ENCODE measurements at regions not wholly inside any gene's neighbourhood (a gene's known extent, or its start where the extent isn't known, plus 50 kb on each side); places are given as distances from the start of the nearest gene placed in this dataset.

DNA sequence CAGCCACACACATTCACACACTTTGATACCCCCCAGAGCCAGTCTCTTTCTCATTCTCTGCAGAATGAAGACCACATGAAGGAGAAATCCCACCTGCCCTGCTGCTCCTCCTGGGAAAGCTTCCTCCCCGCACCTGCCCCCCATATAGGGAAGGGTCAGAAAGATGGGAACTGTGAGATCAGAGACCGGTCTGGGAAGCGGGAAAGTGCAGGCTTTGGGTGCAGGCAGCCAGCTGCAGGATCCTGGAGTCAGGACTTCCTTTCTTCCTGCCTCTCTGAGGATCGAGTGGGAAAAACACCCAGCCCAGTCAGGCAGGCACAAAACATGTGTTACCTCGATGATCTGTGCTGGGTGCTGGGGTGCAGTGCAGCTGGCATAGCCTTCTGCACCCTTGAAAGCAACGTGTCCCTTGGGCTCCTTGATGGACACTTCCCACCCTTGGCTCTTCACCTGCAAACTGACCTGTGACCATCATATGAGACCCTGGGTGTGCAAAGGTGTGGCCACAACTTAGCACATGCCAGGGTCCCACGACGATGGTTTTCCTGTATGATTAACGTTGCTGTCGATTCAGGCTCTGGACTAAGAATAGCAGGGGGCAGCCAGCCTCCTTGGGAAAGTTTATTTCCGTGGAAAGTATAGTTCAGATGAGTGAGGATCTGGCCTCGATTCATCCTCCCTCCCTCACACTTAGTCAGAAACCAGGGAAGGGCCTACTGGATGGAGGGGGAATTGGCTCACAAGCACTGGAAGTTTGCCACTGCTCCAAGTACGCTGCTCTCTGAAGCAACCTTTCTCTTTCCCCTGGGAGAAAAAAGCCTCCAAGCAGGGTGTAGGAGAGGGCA, 105.4 kb upstream of the MED13L start:
- no peak for DNase-seq

DNA sequence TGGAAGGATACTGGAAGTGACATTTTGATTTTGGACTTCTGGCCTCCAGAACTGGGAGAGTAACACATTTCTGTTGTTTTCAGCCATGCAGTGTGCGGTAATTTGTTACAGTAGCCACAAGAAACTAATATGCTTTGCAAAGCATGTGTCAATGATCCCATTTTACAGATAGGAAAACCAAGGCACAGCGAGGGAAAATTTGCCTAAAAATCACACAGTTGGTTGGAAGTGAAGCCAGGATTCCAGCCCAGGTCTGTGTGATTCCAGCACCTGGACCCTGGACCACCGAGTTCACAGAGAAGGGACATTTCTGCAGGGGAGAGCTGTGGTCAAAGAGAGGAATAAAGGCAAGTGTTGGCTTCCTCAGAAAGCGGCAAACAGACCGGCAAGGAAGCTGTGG, 106.7 kb upstream of the MED13L start:
- no peak for DNase-seq

DNA sequence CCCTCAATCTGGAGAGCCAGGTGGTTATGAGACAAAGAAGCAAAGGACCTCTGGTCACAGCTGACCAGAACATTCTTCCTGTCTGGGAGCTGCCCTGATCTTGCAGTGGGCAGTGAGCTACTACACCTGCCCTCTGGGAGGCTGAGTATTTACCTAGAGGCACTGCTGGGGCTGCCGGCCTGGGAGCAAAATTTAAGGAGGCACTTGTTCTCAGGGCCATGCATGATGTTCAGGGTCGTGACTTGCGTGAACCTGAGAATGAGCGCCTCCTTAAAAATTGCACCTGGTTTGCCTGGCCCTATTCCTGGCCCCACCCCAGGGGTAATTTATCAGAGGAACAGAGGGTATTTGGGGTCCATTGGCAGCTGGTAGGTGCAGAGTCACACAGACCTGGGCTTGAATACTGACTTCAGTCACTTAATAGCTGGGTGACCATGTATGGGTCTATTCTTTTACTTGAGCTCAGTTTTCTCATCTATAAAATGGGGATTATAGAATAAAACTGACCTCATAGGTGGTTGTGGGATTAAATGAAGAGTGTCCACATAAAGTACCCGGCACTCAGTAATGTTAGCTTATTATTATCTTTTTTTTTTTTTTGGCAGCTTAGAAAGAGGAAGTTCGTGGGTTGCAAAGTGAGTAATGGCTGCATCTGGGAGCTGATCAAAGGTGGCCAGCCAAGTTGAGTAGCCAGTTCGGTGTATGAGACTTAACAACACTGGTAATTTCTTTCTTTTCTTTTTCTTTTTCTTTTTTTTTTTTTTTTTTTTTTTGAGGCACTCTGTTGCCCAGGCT, 107.4 kb upstream of the MED13L start:
- DNase-seq, result peak; percentile 24

DNA sequence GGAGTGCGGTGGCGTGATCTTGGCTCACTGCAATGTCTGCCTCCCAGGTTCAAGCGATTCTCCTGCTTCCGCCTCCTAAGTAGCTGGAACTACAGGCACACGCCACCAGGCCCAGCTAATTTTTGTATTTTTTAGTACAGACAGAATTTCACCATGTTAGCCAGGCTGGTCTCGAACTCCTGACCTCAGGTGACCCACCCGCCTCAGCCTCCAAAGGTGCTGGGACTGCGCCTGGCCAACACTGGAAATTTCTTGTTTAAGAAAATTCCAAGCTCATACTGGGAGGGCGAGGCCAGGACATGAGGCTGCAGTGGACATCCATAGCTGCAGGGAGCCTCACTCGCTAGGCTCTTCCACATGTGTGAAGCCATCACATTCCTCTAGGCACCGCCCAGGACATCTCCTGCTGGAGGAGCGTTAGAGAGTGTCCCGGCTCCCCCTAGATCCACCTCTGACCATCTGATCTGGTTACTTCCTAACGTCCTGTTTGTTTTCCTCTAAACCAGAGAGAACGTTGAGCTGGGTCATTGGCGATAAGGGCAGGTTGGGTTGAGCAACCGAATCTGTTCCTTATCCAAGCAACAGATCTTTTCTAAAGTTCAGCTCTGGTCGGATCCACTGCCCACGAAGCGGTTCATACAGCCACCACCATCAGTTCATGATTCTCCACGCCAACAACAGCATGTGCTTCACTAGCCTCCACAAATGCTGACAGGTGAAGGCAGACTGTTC, 108.2 kb upstream of the MED13L start:
- no peak for DNase-seq

DNA sequence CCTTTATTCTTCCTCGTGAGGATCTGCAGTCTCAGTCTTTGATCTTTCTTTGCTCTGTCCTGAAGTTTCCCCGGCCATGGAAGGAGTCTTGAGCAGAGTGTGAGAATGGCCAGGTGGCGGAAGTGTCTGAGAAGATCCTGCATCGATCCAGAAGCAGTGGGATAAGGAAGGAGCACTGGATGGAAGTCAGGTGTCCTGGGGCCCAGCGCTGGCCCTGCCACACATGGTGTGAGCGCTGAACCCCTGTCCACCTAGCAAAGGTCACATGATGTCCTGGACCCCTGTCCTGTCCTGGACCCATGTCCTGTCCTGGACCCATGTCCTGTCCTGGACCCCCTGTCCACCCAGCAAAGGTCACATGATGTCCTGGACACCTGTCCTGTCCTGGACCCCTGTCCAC, 111.8 kb upstream of the MED13L start:
- DNase-seq, result no peak

DNA sequence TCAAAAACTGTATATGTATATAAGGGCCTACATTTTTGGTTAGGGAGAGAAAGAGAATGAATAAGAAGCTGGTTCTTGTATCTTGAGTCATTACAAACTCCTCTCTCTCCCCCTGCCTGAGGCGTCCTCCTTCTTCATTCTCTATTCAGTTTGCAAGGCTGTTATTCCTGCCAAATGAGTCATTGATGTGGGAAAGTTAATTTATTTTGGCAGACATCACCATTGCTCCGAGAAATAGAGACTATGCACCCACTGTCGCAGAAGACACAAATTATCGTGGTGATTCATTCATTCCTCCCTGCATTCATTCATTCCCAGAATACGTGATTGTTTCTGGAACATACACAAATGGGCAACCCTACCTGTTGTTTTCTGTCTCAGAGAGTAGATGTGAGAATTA, 112.5 kb upstream of the MED13L start:
- no peak for DNase-seq

DNA sequence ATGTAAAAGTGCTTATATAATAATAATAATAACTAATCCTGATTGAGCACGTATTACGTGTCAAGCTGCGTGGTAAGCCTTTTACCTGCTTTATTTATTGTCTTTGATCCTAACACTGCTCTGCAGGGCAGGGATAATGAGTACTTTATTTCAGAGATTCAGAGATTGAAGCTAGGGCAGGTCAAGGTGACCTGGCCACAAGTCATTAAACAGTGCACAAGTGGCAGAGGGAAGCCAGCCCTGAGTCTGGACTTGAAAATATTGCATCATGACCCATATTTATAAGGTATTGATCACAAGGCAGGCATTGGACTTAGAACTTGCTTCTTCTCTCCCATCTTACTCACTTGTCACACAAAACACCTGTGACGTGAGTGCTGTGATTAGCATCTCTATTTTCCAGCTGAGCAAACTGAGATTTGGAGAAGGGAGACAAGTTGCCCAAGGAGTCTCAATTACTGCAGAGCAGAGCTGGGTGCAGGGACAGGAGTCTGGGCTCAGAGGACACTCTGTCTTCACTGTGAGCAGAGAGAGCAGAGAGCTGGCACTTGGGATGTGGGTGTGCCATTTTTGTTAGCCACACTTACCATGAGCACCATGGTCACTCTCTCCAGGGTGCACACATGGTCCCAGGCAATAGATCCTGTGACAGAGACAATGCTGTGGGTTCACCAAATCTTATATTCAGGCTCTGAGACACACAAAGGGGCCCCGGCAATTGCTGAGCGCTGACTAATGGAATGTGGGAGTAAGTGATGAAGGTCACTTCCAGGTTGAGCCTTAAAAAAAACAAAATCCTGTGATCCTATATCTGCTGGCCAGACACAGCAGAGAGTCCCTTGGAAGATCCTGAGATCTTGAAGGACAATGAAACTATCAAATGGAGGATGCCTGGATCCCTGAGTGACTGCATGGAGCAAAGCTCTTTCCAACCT, 113.2 kb upstream of the MED13L start:
- no peak for DNase-seq

DNA sequence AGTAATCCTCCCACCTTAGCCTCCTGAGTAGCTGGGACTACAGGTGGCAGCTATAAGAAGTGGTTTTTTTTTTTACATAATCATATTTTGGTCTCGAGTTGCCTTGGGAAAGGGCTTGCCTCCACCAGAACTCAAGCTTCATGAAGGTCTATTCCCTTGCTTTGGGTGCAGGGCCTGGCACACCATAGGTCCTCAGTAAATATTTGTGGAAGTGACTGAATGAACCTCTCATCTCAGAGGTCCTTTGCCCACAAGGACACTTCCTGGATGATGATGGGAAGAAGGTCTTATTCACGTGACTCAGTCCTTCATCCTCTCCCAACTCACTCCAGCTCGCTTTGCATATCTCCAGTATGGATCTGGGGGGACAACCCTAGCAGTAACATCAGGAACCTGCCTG, 114.0 kb upstream of the MED13L start:
- no peak for DNase-seq

DNA sequence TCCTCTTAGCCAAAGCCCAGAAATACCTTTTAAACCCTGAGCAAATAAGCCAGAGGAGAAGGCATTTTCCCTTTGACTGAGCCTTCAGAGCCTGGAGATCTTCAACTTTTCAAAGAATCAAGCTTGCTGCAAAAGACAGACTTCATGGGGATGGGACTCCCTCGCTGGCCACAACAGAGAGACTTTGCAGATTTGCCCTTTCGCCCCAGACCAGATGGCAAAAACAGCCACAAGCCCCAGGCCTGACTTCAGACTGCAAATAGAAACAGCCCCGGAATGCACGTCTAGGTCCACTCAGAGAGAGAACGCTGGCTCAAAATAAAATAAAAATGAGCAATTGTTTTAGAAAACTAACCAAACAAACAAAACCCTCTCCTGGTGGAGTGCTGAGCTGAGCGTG, 114.6 kb upstream of the MED13L start:
- no peak for DNase-seq

DNA sequence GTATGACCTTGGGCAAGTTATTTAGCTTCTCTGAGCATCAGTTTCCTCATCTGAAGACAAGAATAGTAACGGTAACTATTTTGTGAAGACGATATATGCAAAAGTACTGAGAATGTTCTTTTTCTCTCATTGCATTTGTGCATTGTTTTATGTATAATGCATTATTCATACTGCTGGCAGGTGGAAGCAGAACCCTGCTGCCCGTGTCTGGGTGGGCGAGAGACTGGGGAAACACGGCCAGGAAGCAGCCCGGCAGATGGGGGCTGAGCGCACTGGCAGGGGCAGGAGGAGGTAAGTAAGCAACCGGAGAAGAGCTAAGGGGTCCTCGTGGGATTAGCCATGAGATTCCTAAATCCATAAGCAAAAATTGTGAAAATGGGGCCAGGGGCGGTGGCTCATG, 115.8 kb upstream of the MED13L start:
- no peak for DNase-seq

DNA sequence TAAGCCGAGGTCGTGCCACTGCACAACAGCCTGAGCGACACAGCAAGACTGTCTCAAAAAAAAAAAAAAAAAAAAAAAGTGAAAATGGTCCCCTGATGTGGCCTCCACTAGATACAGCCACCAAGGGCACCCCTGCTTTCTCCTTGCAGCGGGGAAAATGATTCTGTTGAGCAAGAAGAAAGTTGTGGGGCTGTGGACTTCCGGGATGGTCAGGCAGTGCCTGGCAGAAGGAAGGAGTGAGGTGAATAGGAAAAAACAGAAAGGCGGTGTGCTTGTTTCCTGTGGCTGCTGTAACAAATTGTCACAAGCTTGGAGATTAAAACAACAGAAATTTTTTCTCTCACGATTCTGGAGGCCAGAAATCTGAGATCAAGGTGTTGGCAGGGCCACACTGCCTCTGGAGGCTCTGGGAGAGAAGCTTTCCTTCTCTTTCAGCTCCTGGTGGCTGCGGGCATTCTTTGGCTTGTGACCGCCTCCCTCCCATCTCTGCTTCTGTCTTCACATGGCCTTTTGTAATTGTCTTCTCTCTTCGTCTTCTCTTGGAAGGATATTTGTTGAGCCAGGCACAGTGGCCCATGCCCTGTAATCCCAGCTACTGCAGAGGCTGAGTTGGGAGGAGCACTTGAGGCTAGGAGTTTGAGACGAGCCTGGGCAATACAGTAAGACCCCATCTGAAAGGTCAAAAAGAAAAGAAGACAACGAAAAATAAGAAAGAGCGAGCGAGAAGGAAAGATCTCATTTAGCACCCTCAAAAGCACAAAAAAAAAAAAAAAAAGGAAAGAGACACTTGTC, 116.6 kb upstream of the MED13L start:
- DNase-seq, result no peak

DNA sequence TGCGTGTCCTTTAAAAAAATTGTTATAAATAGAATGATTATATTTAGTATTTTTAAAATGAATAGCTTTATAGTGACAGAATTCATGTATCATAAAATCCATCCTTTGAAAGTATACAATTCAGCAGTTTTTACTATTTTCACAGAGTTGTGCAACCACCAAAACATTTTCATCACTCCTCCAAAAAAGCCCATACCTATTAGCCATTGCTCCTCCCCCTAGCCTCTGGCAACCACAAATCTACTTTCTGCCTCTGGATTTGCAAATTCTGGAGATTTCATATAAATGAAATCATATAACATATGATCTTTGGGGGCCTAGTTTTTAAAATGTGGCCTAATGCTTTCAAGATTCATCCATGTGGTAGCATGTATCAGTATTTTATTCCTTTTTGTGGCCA, 117.9 kb upstream of the MED13L start:
- DNase-seq, result no peak

DNA sequence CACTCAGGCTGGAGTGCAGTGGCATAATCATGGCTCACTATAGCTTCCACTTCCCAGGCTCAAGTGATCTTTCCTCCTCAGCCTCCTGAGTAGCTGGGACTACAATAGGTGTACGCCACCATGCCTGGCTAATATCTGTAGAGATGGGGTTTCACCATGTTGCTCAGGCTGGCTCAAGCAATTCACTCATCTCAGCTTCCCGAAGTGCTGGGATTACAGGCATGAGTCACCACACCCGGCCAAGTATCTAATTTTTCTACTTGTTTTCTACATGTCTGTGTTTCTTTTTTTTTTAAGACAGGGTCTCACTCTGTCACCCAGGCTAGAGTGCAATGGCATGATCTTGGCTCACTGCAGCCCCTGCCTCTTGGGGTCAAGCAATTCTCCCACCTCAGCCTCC, 119.7 kb upstream of the MED13L start:
- DNase-seq, result no peak

DNA sequence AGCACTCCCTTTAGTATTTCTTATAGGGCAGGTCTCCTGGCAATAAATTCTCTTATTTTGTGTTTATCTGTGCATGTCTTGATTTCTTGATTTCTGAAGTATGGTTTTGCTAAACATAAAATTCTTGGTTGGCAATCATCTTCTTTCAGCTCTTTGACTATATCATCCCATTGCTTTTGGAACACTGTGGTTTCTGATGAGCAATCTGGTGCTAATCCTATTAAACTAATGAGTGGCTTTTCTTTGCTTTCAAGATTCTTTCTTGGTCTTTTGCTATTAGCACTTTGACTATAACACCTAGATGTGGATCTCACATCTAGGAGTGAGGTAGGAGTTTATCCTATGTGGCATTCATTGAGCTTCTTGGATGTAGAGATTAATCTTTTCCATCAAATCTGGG, 120.7 kb upstream of the MED13L start:
- DNase-seq, result no peak

DNA sequence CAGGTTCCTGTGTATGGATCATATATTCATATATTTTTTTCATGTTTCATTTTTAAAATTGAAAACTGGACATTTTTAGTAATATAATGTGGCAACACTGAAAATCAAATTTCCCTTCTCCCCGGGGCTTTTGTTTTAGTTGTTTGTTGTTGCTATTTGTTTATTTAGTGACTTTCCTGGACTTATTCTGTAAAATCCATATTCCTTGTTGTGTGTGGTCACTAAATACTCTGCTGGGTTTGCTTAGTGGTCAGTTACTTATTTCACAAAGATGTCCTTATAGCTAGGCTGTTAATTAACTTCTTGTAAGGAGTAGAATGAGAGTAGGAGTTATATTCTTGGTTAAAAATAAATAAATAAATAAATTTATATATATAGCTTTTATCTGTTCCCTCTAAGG, 121.6 kb upstream of the MED13L start:
- DNase-seq, result no peak

DNA sequence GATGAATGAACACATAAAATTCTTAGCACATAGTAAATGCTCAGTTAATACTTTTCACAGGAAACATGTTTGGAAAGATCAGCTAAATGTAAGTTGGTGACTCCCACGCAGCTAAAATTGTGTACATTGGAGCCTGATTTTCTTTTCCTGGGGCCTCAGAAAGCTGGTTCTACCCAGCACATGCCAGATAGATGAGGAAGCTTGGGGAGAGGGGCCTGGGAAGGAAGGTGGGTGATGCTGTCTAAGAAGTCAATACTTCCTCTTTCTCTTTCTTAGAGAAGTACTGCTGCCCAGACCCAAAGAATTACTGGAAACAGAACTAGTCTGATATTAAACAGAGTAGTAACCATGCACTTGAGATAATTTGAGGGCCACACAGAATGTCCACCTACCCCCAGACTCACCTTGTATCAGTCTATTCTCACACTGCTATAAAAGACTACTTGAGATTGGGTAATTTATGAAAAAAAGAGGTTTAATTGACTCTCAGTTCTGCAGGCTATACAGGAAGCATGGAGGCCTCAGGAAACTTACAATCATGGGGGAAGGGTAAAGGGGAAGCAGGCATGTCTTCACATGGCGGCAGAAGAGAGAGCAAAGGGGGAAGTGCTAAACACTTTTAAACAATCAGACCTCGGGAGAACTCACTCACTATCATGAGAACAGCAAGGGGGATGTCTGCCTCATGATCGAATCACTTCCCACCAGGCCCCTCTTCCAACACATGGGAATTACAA, 123.3 kb upstream of the MED13L start:
- peak; percentile 34 for DNase-seq

DNA sequence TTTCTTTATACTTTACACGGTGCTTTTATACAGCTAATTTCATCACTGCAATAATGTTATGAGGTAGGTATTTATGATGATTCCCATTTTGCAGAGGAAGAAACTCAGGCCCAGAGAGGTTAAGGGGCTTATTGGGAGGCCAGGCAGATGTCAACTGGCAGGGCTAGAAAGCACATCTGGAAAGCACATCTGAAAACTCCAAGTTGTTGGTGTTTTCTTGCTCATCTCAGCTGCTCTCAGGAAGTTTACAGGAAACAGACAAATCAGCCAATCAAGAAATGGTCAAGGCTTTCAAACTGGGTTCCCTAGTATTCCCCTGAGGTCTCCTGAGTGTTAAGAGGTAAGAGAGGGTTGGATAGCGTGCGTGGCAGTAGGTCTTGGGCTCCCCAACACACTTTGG, 124.1 kb upstream of the MED13L start:
- no peak for DNase-seq

DNA sequence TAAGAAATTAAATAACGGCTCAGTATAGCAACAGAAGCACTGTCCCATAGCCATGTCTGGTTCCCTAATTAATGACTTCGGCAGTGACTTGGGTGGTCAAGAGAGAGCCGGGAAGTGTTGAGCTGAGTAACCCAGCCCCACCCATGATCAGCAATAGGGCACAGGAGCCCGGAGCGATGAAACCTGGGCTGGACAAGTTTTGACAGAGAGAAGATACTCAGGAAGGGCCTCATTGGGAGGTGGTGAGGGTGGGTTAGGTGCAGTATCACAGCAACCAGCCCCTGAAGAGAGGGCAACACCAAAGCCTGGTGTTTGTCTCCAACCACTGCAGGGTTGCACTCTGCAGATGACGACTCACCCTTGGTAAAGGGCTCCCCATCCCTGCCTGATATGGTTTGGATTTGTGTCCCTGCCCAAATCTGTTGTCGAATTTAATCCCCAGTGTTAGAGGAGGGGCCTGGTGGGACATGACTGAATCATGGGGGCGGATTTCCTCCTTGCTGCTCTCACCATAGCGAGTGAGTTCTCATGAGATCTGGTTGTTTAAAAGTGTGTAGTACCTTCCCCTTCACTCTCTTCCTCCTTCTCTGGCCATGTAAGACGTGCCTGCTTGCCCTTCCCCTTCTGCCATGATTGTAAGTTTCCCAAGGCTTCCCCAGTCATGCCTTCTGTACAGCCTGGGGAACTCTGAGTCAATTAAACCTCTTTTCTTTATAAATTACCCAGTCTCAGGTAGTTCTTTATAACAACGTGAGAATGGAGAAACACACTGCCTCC, 124.9 kb upstream of the MED13L start:
- no peak for DNase-seq

DNA sequence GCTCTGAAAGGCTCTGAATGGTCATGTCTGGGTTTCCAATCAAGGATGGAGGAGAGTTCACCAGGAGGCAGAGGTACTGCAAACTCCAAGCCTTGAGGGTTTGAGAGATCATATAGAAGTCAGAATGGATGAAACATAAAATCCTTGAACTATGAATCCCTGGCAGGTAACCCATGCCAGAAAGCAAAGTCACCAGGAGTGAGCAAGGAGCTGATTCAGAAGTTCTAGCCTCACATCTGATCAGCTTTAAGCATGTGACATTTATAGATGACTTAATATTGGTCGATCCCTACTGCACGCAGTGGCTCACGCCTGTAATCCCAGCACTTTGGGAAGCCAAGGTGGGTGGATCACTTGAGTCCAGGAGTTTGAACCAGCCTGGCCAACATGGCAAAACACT, 126.1 kb upstream of the MED13L start:
- no peak for DNase-seq

DNA sequence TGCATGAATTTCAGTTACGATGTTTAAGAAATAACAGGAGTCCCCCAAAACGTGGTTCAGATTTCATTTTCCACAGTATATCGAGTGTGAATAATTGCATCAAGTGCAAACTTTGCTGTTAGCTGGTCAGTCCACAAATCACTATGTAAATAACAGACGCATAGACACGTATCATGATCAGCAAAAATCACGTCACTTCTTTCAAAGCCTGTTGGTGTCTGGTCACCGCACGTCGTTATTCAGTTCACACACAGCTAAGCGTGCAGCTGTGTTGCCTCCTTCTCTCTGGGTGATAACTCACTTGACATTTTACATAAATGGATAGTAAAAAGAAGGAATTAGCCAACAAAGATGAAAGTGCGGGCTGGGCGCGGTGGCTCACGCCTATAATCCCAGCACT, 126.8 kb upstream of the MED13L start:
- no peak for DNase-seq

Data from CD4-positive, alpha-beta T cell treated with Interferon gamma for 1 hour (primary cell).